Neuronal stem cell (in vitro differentiated cells): ENCODE measurements at regions not wholly inside any gene's neighbourhood (a gene's known extent, or its start where the extent isn't known, plus 50 kb on each side); places are given as distances from the start of the nearest gene placed in this dataset.
"Not testable (repeated sequence)": the region's sequence is repeated elsewhere in the genome, so short reads cannot be mapped to it uniquely, and the experiment has no call there.

Experiments used
- DNase-seq: peaks from one replicate; pipeline ENCODE4 v3.0.0-alpha.2; 2013; ENCODE audit warnings: low spot score
- H2AFZ ChIP-seq: one replicate; pipeline ENCODE4 v1.6.1; 2013; ENCODE audit warnings: mild to moderate bottlenecking, low read length, inconsistent platforms
- H2AK5ac ChIP-seq: 2 replicates; pipeline ENCODE4 v1.6.1; 2013; ENCODE audit warnings: low read depth, mild to moderate bottlenecking, inconsistent platforms, low read length, moderate library complexity, mixed read lengths
- H2BK120ac ChIP-seq: 2 replicates; pipeline ENCODE4 v1.6.1; 2013; ENCODE audit warnings: low read depth, mild to moderate bottlenecking, inconsistent platforms, low read length, moderate library complexity, mixed read lengths
- H2BK12ac ChIP-seq: one replicate; pipeline ENCODE4 v1.6.1; 2013; ENCODE audit warnings: low read length, inconsistent platforms
- H2BK15ac ChIP-seq: 2 replicates; pipeline ENCODE4 v1.6.1; 2013; ENCODE audit warnings: mild to moderate bottlenecking, low read length, inconsistent platforms, mixed read lengths
- H2BK5ac ChIP-seq: one replicate; pipeline ENCODE4 v1.6.1; 2013; ENCODE audit warnings: inconsistent platforms, mild to moderate bottlenecking, low read length, moderate library complexity
- H3K14ac ChIP-seq: one replicate; pipeline ENCODE4 v1.6.1; 2013; ENCODE audit warnings: low read length, inconsistent platforms
- H3K18ac ChIP-seq: 2 replicates; pipeline ENCODE4 v1.6.1; 2013; ENCODE audit warnings: low read length, inconsistent platforms
- H3K23ac ChIP-seq: 2 replicates; pipeline ENCODE4 v1.6.1; 2013; ENCODE audit warnings: low read depth, mild to moderate bottlenecking, mixed read lengths, low read length, inconsistent platforms; ENCODE audit not compliant: poor library complexity
- H3K27ac ChIP-seq: replicated peaks from 3 replicates; pipeline ENCODE4 v1.5.1; 2013; ENCODE audit warnings: low read length, inconsistent platforms
- H3K27me3 ChIP-seq, 3 experiments: 2 replicates each; pipeline ENCODE4 v1.6.1; 2013; ENCODE audit warnings: low read length in 3 of 3, mild to moderate bottlenecking in 2 of 3, inconsistent platforms in 1 of 3, low read depth in 1 of 3, mixed read lengths in 1 of 3, moderate library complexity in 1 of 3; ENCODE audit not compliant: control insufficient read depth in 3 of 3, insufficient read depth in 3 of 3
- H3K36me3 ChIP-seq, 2 donors: replicated peaks in 1 of 2; 2 replicates each; pipeline ENCODE4 v1.6.1; 2013; ENCODE audit warnings: low read length in 2 of 2; ENCODE audit not compliant: control insufficient read depth in 2 of 2, insufficient read depth in 2 of 2
- H3K4ac ChIP-seq: 2 replicates; pipeline ENCODE4 v1.6.1; 2013; ENCODE audit warnings: inconsistent platforms, mild to moderate bottlenecking, low read length, moderate library complexity
- H3K4me1 ChIP-seq, 2 donors: 1 replicate in 1 of 2; 2 replicates in 1 of 2; pipeline ENCODE4 v1.6.1; 2013; ENCODE audit warnings: low read length in 2 of 2, low read depth in 1 of 2; ENCODE audit not compliant: control insufficient read depth in 2 of 2, insufficient read depth in 1 of 2
- H3K4me2 ChIP-seq: one replicate; pipeline ENCODE4 v1.6.1; 2013; ENCODE audit warnings: mild to moderate bottlenecking, low read length, inconsistent platforms; ENCODE audit not compliant: insufficient read depth, poor library complexity, severe bottlenecking
- H3K4me3 ChIP-seq, 2 donors: 2 replicates each; pipeline ENCODE4 v1.5.1; 2013; ENCODE audit warnings: low read length in 2 of 2, mild to moderate bottlenecking in 2 of 2, inconsistent platforms in 1 of 2, moderate library complexity in 1 of 2
- H3K79me1 ChIP-seq: one replicate; pipeline ENCODE4 v1.6.1; 2013; ENCODE audit warnings: low read depth, mild to moderate bottlenecking, inconsistent platforms, low read length, moderate library complexity
- H3K9ac ChIP-seq: one replicate; pipeline ENCODE4 v1.6.1; 2013; ENCODE audit warnings: mild to moderate bottlenecking, low read depth, low read length, inconsistent platforms; ENCODE audit not compliant: poor library complexity
- H3K9me3 ChIP-seq, 2 donors: replicated peaks in 1 of 2; 2 replicates each; pipeline versions ENCODE3 to v1.6.1; 2013; ENCODE audit warnings: low read length in 2 of 2, mild to moderate bottlenecking in 2 of 2, inconsistent platforms in 1 of 2, low read depth in 1 of 2, mixed read lengths in 1 of 2, moderate library complexity in 1 of 2; ENCODE audit not compliant: control insufficient read depth in 2 of 2, insufficient read depth in 1 of 2
- H4K8ac ChIP-seq: one replicate; pipeline ENCODE4 v1.6.1; 2013; ENCODE audit warnings: low read depth, mild to moderate bottlenecking, inconsistent platforms, low read length, moderate library complexity
- H4K91ac ChIP-seq: one replicate; pipeline ENCODE4 v1.6.1; 2013; ENCODE audit warnings: low read length, low read depth, mild to moderate bottlenecking, inconsistent platforms; ENCODE audit not compliant: poor library complexity
- WGBS, 2 donors: extraction: QIAGEN DNeasy Blood & Tissue Kit; methylation state at CpG; one replicate each; pipeline ENCODE4 v1.1.7; 2013; ENCODE audit warnings: missing lambda C conversion rate in 2 of 2, mixed read lengths in 1 of 2; ENCODE audit not compliant: insufficient read length in 2 of 2, insufficient replicate concordance in 1 of 2; ENCODE audit errors: extremely low coverage in 2 of 2; 5-methylcytosine and 5-hydroxymethylcytosine counted together

DNA sequence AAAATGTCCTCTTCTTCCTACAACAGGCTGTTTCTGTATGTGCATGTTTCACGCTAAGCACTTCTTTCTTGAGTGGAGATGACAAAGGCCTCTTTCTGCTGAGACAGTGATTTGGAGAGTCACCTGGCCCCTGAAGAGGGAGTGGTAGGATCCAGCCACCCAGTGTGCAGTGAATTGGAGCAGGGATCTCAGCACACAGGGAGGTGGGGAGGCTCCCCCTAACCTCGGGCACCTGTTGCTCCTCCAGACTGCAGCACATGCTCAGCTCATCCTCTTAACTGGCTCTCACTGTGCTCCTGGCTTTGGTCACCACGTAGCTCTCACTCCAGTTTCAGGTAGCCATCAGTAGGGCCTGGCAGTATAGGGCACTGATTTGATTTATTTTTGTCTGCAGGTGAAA is 87.6 kb upstream of the GPR89A start:
- not testable (repeated sequence) for H3K27me3 ChIP-seq, H3K4me2 ChIP-seq, H2AK5ac ChIP-seq, H3K4me1 ChIP-seq, H2BK15ac ChIP-seq, H2AFZ ChIP-seq, H3K18ac ChIP-seq, DNase-seq, H3K79me1 ChIP-seq, H3K14ac ChIP-seq, H2BK12ac ChIP-seq, H3K27ac ChIP-seq, H3K4ac ChIP-seq, H3K4me3 ChIP-seq, H3K9ac ChIP-seq, H2BK120ac ChIP-seq, H4K91ac ChIP-seq, H3K9me3 ChIP-seq, H4K8ac ChIP-seq, H3K23ac ChIP-seq, H3K36me3 ChIP-seq, H2BK5ac ChIP-seq
- WGBS, 2 donors = no CpG with 5 or more reads among the region's 3 CpGs

DNA sequence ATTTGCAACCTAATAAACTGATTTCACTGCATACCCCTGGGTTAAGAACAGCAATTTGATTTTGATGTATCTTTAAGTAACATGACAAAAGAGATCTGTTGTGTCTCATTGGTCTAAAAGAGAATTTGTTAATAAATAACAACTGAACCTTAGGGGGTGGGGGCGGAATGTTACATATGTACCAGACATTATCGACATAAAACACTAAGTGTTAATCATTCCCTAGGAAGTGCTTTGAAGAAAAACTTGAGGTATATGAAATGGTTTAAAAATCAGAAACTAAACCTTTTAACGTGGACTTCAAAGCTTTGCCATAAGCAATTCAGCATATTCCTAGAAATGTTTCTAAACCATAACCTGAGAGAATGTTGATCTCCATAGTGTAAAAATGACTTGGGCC is 88.5 kb upstream of the GPR89A start:
- H3K4me3 ChIP-seq, H3K9me3 ChIP-seq, H3K36me3 ChIP-seq, H2AFZ ChIP-seq, H4K91ac ChIP-seq, H2BK15ac ChIP-seq, H2BK120ac ChIP-seq, H3K14ac ChIP-seq, H3K18ac ChIP-seq, H3K9ac ChIP-seq, H2BK12ac ChIP-seq, H3K4me2 ChIP-seq, H2AK5ac ChIP-seq, H4K8ac ChIP-seq, H3K79me1 ChIP-seq, H3K23ac ChIP-seq, H3K27me3 ChIP-seq, DNase-seq, H2BK5ac ChIP-seq, H3K27ac ChIP-seq, H3K4me1 ChIP-seq, H3K4ac ChIP-seq: not testable (repeated sequence)
- no CpG with 5 or more reads among the region's 3 CpGs for WGBS, 2 donors

DNA sequence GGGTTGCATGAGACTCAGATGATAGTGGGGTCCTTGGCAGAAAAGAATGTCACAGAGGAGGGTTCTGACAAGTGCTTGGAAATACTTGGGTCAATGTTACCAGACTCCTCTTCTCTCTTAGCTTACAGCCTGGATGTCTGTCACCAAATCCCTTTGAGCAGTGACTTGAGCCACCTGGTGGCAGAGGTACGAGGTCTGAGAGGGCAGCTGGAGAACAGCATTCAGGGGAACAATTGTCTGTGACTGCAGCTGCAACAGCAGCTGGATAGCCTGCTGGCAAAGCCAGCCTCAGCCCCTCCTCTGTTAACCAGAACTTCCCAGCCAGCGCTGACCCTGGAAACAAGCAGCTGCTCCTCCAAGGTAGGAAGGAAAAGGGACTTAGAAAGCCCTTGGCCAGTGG is 87.6 kb upstream of the NBPF20 start:
- not testable (repeated sequence) for DNase-seq, H4K91ac ChIP-seq, H4K8ac ChIP-seq, H2BK15ac ChIP-seq, H3K18ac ChIP-seq, H3K14ac ChIP-seq, H3K79me1 ChIP-seq, H3K4ac ChIP-seq, H2AFZ ChIP-seq, H2AK5ac ChIP-seq, H2BK120ac ChIP-seq, H3K23ac ChIP-seq, H3K27me3 ChIP-seq, H3K4me2 ChIP-seq, H3K9ac ChIP-seq, H3K4me1 ChIP-seq, H3K9me3 ChIP-seq, H3K4me3 ChIP-seq, H3K27ac ChIP-seq, H3K36me3 ChIP-seq, H2BK5ac ChIP-seq, H2BK12ac ChIP-seq
- WGBS, 2 donors = no CpG with 5 or more reads among the region's 2 CpGs

DNA sequence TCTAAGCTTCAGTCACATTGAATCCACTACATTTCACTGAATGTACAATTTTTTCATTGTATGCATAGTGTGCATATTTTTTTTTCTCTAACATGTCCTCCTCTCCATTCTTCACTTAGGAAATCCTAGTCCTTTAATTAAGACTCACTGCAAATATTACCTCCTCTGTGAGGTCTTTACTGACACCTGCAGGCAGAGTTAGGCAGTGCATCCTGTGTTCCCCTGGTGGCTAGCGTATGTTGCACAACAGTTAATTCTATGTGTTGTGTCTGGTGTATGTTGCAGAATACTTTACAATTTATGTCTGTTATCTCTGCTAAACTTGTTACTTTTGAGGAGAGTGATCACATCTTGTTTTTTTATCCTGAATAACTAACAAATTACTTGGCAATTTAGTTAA is 82.7 kb upstream of the NBPF20 start:
- not testable (repeated sequence) for H3K4me1 ChIP-seq, H3K4me3 ChIP-seq, H3K27ac ChIP-seq, H2BK12ac ChIP-seq, H2BK5ac ChIP-seq, H2BK120ac ChIP-seq, H3K23ac ChIP-seq, H3K79me1 ChIP-seq, H2AK5ac ChIP-seq, H2BK15ac ChIP-seq, H3K4me2 ChIP-seq, H3K18ac ChIP-seq, H4K8ac ChIP-seq, H3K27me3 ChIP-seq, H3K14ac ChIP-seq, H3K9ac ChIP-seq, H3K9me3 ChIP-seq, H3K36me3 ChIP-seq, DNase-seq, H2AFZ ChIP-seq, H3K4ac ChIP-seq, H4K91ac ChIP-seq
- WGBS, 2 donors = no CpG with 5 or more reads among the region's 1 CpG
